A673 (cell line): ENCODE measurements at regions not wholly inside any gene's neighbourhood (a gene's known extent, or its start where the extent isn't known, plus 50 kb on each side); places are given as distances from the start of the nearest gene placed in this dataset.
"Not testable (repeated sequence)": the region's sequence is repeated elsewhere in the genome, so short reads cannot be mapped to it uniquely, and the experiment has no call there.

Experiments
- BruUV-seq: library from RNA; stranded (reverse); fragments of 400-500 nt; replicated peaks from 2 replicates; lab custom pipeline; 2021; lab: Mats Ljungman, UMichigan
- CTCF ChIA-PET: fragments of 300-600 bp; sonication (Branson Sonifier 250); formaldehyde crosslinking; loops from one replicate; lab custom pipeline; 2022; ENCODE audit warnings: antibody characterized with exemption; lab: Charles Lee
- POLR2A ChIA-PET: fragments of 300-600 bp; sonication (Branson Sonifier 250); formaldehyde crosslinking; loops from one replicate; lab custom pipeline; 2022; ENCODE audit warnings: antibody characterized with exemption; ENCODE audit not compliant: low non-redundant PET; lab: Charles Lee
- DNase-seq: peaks from one replicate; pipeline ENCODE4 v3.0.0-alpha.2; 2015; ENCODE audit warnings: low spot score
- H3K27ac ChIP-seq: fragments of 200-600 bp; sonication (generic); 2 replicates; pipeline ENCODE4 v1.5.1; 2016; ENCODE audit warnings: mixed run types, low read depth, mild to moderate bottlenecking, mixed read lengths, antibody characterized with exemption, low read length; ENCODE audit not compliant: poor library complexity, severe bottlenecking
- H3K27me3 ChIP-seq: fragments of 200-600 bp; sonication (generic); replicated peaks from 2 replicates; pipeline ENCODE4 v1.6.1; 2017; ENCODE audit warnings: mixed run types, low read depth, mild to moderate bottlenecking, mixed read lengths, antibody characterized with exemption, low read length; ENCODE audit not compliant: insufficient read depth, poor library complexity
- H3K36me3 ChIP-seq: fragments of 200-600 bp; sonication (generic); 2 replicates; pipeline ENCODE4 v1.6.1; 2016; ENCODE audit warnings: mixed run types, mild to moderate bottlenecking, mixed read lengths, antibody characterized with exemption, low read length; ENCODE audit not compliant: insufficient read depth, poor library complexity, severe bottlenecking
- H3K4me1 ChIP-seq: fragments of 200-600 bp; sonication (generic); 2 replicates; pipeline ENCODE4 v1.6.1; 2017; ENCODE audit warnings: mixed run types, mild to moderate bottlenecking, mixed read lengths, antibody characterized with exemption, low read length; ENCODE audit not compliant: insufficient read depth, poor library complexity, severe bottlenecking
- H3K4me3 ChIP-seq: fragments of 200-600 bp; sonication (generic); 2 replicates; pipeline ENCODE4 v1.5.1; 2016; ENCODE audit warnings: low read depth, mixed run types, mild to moderate bottlenecking, mixed read lengths, low read length; ENCODE audit not compliant: poor library complexity, severe bottlenecking
- H3K9me3 ChIP-seq: fragments of 200-600 bp; sonication (generic); 2 replicates; pipeline ENCODE4 v1.6.1; 2016; ENCODE audit warnings: mixed run types, low read depth, mild to moderate bottlenecking, mixed read lengths, antibody characterized with exemption, low read length; ENCODE audit not compliant: poor library complexity, severe bottlenecking
- EZH2 ChIP-seq: fragments of 200-600 bp; sonication (generic); IDR thresholded peaks from 2 replicates; pipeline ENCODE4 v1.6.1; 2017; ENCODE audit warnings: borderline replicate concordance, low read depth, mild to moderate bottlenecking, mixed read lengths, antibody characterized with exemption, low read length; ENCODE audit not compliant: poor library complexity, severe bottlenecking
- intact Hi-C: fragments of 100-400 bp; cut with micrococcal nuclease; formaldehyde crosslinking; loops from one replicate; pipeline ENCODE4 v1.10.0; 2022; ENCODE audit not compliant: unreplicated experiment
- TF ChIP-seq, protein P1 (sequence below): fragments of 300-800, 200-600 bp; sonication (generic); conservative IDR thresholded peaks from 2 replicates; pipeline ENCODE4 v1.5.1; 2017; ENCODE audit warnings: low read depth, mild to moderate bottlenecking, antibody characterized with exemption, low read length, moderate library complexity, mixed read lengths

DNA sequence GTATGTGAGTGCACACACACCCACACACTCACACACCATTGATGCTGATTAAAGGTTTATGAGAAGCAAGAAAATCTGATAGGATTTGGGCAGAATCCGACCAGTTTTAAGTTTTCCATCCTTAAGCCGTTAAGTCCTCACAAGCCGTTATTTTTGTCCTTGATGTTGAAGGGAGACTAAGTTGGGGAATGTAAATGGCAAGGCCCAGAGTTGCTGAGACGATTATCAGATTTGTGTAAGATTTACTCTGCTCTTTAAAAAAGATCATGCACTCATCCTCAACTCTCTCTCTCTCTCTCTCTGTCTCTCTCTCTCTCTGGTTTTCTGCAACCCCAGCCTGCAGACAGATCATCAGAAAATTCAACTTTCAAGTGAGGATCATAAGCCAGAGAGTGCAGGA lies 238.8 kb downstream of the SMAD2 start:
- intact Hi-C loops, result no loop called here
- Histone ChIP-seq H3K4me3 (no peak overlapping the region), H3K27ac (no peak overlapping the region), H3K4me1 (no peaks in the 10 kb centered on the region), H3K27me3 (peaks cover 54% of the 10 kb centered on the region), H3K36me3 (no peaks in the 10 kb centered on the region), H3K9me3 (no peaks in the 10 kb centered on the region)
- ChIA-PET CTCF (no interaction called here), POLR2A (no interaction called here)
- DNase-seq, result no peak
- TF ChIP-seq, protein P1, sequence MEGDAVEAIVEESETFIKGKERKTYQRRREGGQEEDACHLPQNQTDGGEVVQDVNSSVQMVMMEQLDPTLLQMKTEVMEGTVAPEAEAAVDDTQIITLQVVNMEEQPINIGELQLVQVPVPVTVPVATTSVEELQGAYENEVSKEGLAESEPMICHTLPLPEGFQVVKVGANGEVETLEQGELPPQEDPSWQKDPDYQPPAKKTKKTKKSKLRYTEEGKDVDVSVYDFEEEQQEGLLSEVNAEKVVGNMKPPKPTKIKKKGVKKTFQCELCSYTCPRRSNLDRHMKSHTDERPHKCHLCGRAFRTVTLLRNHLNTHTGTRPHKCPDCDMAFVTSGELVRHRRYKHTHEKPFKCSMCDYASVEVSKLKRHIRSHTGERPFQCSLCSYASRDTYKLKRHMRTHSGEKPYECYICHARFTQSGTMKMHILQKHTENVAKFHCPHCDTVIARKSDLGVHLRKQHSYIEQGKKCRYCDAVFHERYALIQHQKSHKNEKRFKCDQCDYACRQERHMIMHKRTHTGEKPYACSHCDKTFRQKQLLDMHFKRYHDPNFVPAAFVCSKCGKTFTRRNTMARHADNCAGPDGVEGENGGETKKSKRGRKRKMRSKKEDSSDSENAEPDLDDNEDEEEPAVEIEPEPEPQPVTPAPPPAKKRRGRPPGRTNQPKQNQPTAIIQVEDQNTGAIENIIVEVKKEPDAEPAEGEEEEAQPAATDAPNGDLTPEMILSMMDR, result no peak
- no peak for TF ChIP-seq EZH2
- no TSS peak for BruUV-seq

DNA sequence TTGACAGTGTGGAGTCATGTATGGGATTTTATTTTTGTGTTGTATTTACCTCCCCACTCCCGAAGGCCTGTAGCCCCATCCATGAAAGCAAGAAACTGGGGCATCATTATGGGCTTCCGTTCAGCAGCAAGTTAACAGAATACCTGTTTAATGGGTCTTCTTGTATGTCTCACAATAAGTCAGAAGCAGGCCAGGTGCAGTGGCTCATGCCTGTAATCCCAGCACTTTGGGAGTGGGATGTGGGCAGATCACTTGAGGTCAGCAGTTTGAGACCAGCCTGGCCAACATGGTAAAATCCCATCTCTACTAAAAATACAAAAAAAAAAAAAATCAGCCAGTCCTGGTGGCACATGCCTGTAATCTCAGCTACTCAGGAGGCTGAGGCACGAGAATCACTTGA lies 239.7 kb downstream of the SMAD2 start:
- DNase-seq, H3K4me1 ChIP-seq, H3K36me3 ChIP-seq, POLR2A ChIA-PET, H3K9me3 ChIP-seq, BruUV-seq, H3K27ac ChIP-seq, intact Hi-C loops, H3K4me3 ChIP-seq, CTCF ChIA-PET: not testable (repeated sequence)
- peaks cover 46% of the 10 kb centered on the region for H3K27me3 ChIP-seq

DNA sequence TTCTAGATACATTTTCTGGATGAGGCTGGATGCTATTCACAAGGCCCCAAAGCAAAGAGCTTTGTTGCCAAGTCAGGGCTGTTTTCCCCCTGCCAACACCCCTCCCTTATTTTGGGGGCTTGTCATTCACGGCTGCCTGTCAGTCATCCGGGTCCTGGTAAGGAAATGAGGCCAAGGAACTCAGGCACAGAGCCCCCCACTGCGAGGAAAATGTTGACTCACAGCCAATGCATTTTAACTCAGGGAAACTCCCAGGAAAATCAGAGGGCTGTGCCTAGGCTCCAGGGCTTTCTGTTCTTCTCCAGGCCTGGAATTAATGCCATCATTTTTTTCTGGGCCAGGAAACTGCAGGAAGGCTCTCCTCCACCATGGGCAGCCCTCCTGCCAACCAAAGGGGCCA lies 241.1 kb downstream of the SMAD2 start:
- H3K9me3 ChIP-seq, result no peaks in the 10 kb centered on the region

DNA sequence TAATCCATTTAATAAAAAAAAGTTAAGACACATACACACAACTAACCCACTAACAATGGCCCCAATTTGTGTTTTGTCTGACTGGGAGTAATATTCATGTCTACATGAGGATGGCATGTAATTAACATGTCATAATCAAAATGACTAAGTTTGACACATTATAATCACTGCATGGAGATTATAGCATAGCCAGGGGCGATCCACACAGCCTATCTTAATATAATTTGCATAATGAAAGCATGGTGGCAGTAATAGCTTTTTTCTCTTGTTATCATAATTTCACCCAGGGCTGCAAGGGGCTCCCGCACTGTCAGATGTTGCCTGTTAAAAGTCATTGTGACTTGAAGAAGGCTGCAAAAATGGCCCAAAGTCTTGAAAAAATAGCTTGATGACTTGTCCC lies 243.7 kb downstream of the SMAD2 start:
- BruUV-seq, result no TSS peak

More for the DNA sequence above, 241.1 kb downstream of the SMAD2 start:
- Histone ChIP-seq H3K27me3 (peaks cover 33% of the 10 kb centered on the region), H3K27ac (no peak overlapping the region), H3K4me1 (no peaks in the 10 kb centered on the region), H3K36me3 (no peaks in the 10 kb centered on the region), H3K4me3 (no peak overlapping the region)
- intact Hi-C loops, result no loop called here
- peak; percentile 36 for DNase-seq
- TF ChIP-seq EZH2, result no peak
- TF ChIP-seq, protein P1, result no peak
- POLR2A ChIA-PET, result no interaction called here
- BruUV-seq, result no TSS peak
- CTCF ChIA-PET, result no interaction called here

More for the DNA sequence above, 243.7 kb downstream of the SMAD2 start:
- Histone ChIP-seq H3K36me3 (no peaks in the 10 kb centered on the region), H3K9me3 (no peaks in the 10 kb centered on the region), H3K4me1 (no peaks in the 10 kb centered on the region), H3K27ac (no peak overlapping the region), H3K27me3 (peaks cover 9% of the 10 kb centered on the region), H3K4me3 (no peak overlapping the region)
- no peak for DNase-seq
- intact Hi-C loops, result no loop called here
- ChIA-PET POLR2A (no interaction called here), CTCF (no interaction called here)
- TF ChIP-seq, protein P1, result no peak
- no peak for TF ChIP-seq EZH2
